NCI-H82 (cell line): ENCODE measurements at regions not wholly inside any gene's neighbourhood (a gene's known extent, or its start where the extent isn't known, plus 50 kb on each side); places are given as distances from the start of the nearest gene placed in this dataset.
A peak's percentile ranks its signal among the peaks of the same experiment; 100 is the strongest.
"Not testable (repeated sequence)": the region's sequence is repeated elsewhere in the genome, so short reads cannot be mapped to it uniquely, and the experiment has no call there.

Source experiments
- DNase-seq: peaks from one replicate; lab custom pipeline; 2025; lab: John Stamatoyannopoulos, UW

GRCh38 chr2:39487398-39488250, 50.5 kb upstream of the MAP4K3 start:
- DNase-seq = no peak

- DNase-seq = no peak
These were observed 51.4 kb upstream of the MAP4K3 start for GRCh38 chr2:39488450-39488849.

- DNase-seq = no peak
These were observed 53.5 kb upstream of the MAP4K3 start for GRCh38 chr2:39490586-39490985.

GRCh38 chr2:39491653-39492052, 54.6 kb upstream of the MAP4K3 start:
- DNase-seq = no peak

GRCh38 chr2:39492095-39492590, 55.1 kb upstream of the MAP4K3 start:
- no peak for DNase-seq

- no peak for DNase-seq
These were observed 55.6 kb upstream of the MAP4K3 start for GRCh38 chr2:39492716-39493115.

GRCh38 chr2:39494784-39495251, 57.7 kb upstream of the MAP4K3 start:
- DNase-seq = no peak

GRCh38 chr2:39497082-39497801, 60.2 kb upstream of the MAP4K3 start:
- DNase-seq = no peak

- not testable (repeated sequence) for DNase-seq
These were observed 61.1 kb upstream of the MAP4K3 start for GRCh38 chr2:39498176-39498575.

- DNase-seq = no peak
These were observed 61.7 kb upstream of the MAP4K3 start for GRCh38 chr2:39498786-39499185.

- no peak for DNase-seq
These were observed 62.3 kb upstream of the MAP4K3 start for GRCh38 chr2:39499336-39499735.

GRCh38 chr2:39501412-39501811, 64.3 kb upstream of the MAP4K3 start:
- DNase-seq = no peak

GRCh38 chr2:39503277-39503676, 66.2 kb upstream of the MAP4K3 start:
- no peak for DNase-seq

- DNase-seq = no peak
These were observed 67.8 kb upstream of the MAP4K3 start for GRCh38 chr2:39504790-39505335.

- DNase-seq = no peak
These were observed 69.1 kb upstream of the MAP4K3 start for GRCh38 chr2:39506215-39506614.

- no peak for DNase-seq
These were observed 71.1 kb upstream of the MAP4K3 start for GRCh38 chr2:39508198-39508597.

GRCh38 chr2:39510140-39510539, 73.1 kb upstream of the MAP4K3 start:
- no peak for DNase-seq

GRCh38 chr2:39511219-39511604, 74.1 kb upstream of the MAP4K3 start:
- no peak for DNase-seq

- no peak for DNase-seq
These were observed 74.7 kb upstream of the MAP4K3 start for GRCh38 chr2:39511605-39512433.

GRCh38 chr2:39512434-39512935, 75.4 kb upstream of the MAP4K3 start:
- peak; percentile 70 for DNase-seq

- DNase-seq = no peak
These were observed 75.9 kb upstream of the MAP4K3 start for GRCh38 chr2:39512941-39513340.

GRCh38 chr2:39513641-39514094, 76.6 kb upstream of the MAP4K3 start:
- peak; percentile 67 for DNase-seq
